ENCODE measurements at regions not wholly inside any gene's neighbourhood (a gene's known extent, or its start where the extent isn't known, plus 50 kb on each side); places are given as distances from the start of the nearest gene placed in this dataset.

DNA sequence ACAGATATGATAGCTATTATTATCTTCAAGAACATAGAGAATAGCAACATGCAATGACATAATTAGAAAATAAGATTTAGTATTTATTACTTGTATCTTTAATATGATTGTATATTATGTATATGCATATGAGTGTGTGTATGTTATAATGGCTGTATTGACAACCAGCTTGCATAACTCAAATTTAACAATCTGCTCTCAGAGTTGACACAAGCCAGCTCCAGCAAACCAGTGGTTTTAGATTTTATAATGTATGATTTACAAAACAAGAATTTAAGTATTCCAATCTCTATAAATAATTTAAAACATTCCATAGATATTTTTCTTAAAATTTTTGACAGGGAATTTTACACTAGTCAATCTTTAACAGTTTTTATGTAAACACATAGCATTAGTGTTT lies 935.9 kb upstream of the EPHA5 start:
- Histone ChIP-seq H3K9me3 (no peaks in the 10 kb centered on the region), H3K27ac (no peak overlapping the region), H3K36me3 (no peaks in the 10 kb centered on the region), H3K27me3 (no peaks in the 10 kb centered on the region), H3K4me1 (no peaks in the 10 kb centered on the region), H3K4me3 (no peak overlapping the region)
- DNase-seq: no peak
- in situ Hi-C loops (cut with MboI; ENCODE audit: low pct_ligation_motif_present in 1 of 4, low pct_unique_long_range_greater_than_20kb in 1 of 4, low sequenced_read_pairs in 3 of 4) (no loop called here), intact Hi-C loops (cut with DNase I; ENCODE audit: low total_unique reads) (no loop called here)
- TF ChIP-seq, protein P1, sequence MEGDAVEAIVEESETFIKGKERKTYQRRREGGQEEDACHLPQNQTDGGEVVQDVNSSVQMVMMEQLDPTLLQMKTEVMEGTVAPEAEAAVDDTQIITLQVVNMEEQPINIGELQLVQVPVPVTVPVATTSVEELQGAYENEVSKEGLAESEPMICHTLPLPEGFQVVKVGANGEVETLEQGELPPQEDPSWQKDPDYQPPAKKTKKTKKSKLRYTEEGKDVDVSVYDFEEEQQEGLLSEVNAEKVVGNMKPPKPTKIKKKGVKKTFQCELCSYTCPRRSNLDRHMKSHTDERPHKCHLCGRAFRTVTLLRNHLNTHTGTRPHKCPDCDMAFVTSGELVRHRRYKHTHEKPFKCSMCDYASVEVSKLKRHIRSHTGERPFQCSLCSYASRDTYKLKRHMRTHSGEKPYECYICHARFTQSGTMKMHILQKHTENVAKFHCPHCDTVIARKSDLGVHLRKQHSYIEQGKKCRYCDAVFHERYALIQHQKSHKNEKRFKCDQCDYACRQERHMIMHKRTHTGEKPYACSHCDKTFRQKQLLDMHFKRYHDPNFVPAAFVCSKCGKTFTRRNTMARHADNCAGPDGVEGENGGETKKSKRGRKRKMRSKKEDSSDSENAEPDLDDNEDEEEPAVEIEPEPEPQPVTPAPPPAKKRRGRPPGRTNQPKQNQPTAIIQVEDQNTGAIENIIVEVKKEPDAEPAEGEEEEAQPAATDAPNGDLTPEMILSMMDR (IDR thresholded peaks at IDR 0.05): no peak
- no peak for TF ChIP-seq EP300 (IDR thresholded peaks at IDR 0.05; ENCODE audit: low read depth)
- no peak for TF ChIP-seq POLR2AphosphoS5 (IDR thresholded peaks at IDR 0.05)
- no peak for TF ChIP-seq POLR2A (IDR thresholded peaks at IDR 0.05)

DNA sequence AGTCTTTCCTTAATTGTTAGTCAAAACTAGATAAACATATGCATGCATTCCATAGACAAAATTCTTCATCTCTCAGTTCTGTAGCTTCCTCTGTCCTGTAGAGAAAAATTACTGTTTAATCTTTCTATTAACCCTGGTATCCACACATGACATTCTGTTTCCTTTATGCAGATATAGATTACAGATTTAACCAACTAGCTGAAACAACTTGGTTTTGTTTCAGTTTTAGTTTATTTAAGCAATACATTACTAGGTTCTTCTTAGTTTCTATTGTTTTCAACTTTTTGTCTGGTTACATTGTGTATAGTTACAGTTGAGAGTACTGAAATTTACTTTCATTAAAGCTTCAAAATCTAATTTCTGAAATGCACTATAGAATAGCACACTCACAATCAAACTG lies 933.9 kb upstream of the EPHA5 start:
- in situ Hi-C loops (cut with MboI; ENCODE audit: low pct_ligation_motif_present in 1 of 4, low pct_unique_long_range_greater_than_20kb in 1 of 4, low sequenced_read_pairs in 3 of 4): no loop called here
- Histone ChIP-seq H3K9me3 (no peaks in the 10 kb centered on the region), H3K4me1 (no peaks in the 10 kb centered on the region), H3K36me3 (no peaks in the 10 kb centered on the region), H3K27ac (no peak overlapping the region), H3K27me3 (no peaks in the 10 kb centered on the region), H3K4me3 (no peak overlapping the region)
- TF ChIP-seq EP300 (IDR thresholded peaks at IDR 0.05; ENCODE audit: low read depth) (no peak), POLR2A (IDR thresholded peaks at IDR 0.05) (no peak), POLR2AphosphoS5 (IDR thresholded peaks at IDR 0.05) (no peak)
- TF ChIP-seq, protein P1 (IDR thresholded peaks at IDR 0.05): no peak
- no peak for DNase-seq
- intact Hi-C loops (cut with DNase I; ENCODE audit: low total_unique reads): no loop called here

DNA sequence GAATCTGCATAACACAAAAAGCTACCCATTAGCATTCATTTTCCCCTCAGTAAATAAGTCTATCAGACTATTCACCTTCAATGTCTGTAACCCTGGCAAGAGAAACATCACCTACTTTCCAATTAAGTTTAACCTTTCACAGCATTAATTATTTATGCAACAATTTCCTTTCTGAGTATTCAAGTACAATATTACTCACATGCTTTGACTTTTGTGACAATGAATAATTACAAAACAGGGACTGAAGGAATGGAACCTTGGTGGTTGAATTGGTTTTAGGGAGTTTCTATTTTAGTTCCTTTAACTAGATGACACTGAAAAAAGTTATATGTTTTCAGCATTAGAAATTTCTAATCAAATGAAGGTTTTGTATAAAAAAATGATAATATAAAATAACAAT lies 932.3 kb upstream of the EPHA5 start:
- Histone ChIP-seq H3K4me3 (no peak overlapping the region), H3K27me3 (no peaks in the 10 kb centered on the region), H3K9me3 (no peaks in the 10 kb centered on the region), H3K27ac (no peak overlapping the region), H3K4me1 (no peaks in the 10 kb centered on the region), H3K36me3 (no peaks in the 10 kb centered on the region)
- no peak for DNase-seq
- in situ Hi-C loops (cut with MboI; ENCODE audit: low pct_ligation_motif_present in 1 of 4, low pct_unique_long_range_greater_than_20kb in 1 of 4, low sequenced_read_pairs in 3 of 4): no loop called here
- intact Hi-C loops (cut with DNase I; ENCODE audit: low total_unique reads): no loop called here
- no peak for TF ChIP-seq POLR2A (IDR thresholded peaks at IDR 0.05)
- TF ChIP-seq POLR2AphosphoS5 (IDR thresholded peaks at IDR 0.05): no peak
- TF ChIP-seq EP300 (IDR thresholded peaks at IDR 0.05; ENCODE audit: low read depth): no peak
- TF ChIP-seq, protein P1 (IDR thresholded peaks at IDR 0.05): no peak

DNA sequence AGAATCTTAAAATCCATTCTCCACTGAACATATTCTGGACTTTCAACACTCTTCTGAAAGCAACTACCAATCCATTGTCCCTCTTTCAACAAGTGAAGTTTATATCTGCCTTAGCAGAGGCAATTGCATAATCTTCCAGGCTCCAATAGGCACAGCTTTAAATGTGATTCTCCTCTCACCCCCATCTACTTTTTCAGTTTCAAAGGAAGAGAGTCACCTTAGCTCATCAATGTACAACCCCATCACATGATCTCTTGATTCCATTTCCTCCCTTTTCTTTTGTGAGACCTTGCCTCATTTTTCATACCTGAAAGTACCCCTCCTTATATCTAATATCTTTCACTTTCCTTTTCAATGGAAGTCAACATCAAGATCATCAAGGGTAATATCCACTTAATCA lies 921.7 kb upstream of the EPHA5 start:
- Histone ChIP-seq H3K36me3 (no peaks in the 10 kb centered on the region), H3K27ac (no peak overlapping the region), H3K4me3 (no peak overlapping the region), H3K4me1 (no peaks in the 10 kb centered on the region), H3K9me3 (no peaks in the 10 kb centered on the region), H3K27me3 (no peaks in the 10 kb centered on the region)
- no peak for DNase-seq
- TF ChIP-seq POLR2AphosphoS5 (IDR thresholded peaks at IDR 0.05) (no peak), EP300 (IDR thresholded peaks at IDR 0.05; ENCODE audit: low read depth) (no peak), POLR2A (IDR thresholded peaks at IDR 0.05) (no peak)
- TF ChIP-seq, protein P1 (IDR thresholded peaks at IDR 0.05): no peak
- intact Hi-C loops (cut with DNase I; ENCODE audit: low total_unique reads) (no loop called here), in situ Hi-C loops (cut with MboI; ENCODE audit: low pct_ligation_motif_present in 1 of 4, low pct_unique_long_range_greater_than_20kb in 1 of 4, low sequenced_read_pairs in 3 of 4) (no loop called here)
